ENCODE measurements at regions not wholly inside any gene's neighbourhood (a gene's known extent, or its start where the extent isn't known, plus 50 kb on each side); places are given as distances from the start of the nearest gene placed in this dataset.
"Not testable (repeated sequence)": the region's sequence is repeated elsewhere in the genome, so short reads cannot be mapped to it uniquely, and the experiment has no call there.

GRCh38 chr3:73827725-73828211 lies 203.0 kb upstream of the PDZRN3 start:
- TF ChIP-seq CTCF (conservative IDR thresholded peaks at IDR 0.05; ENCODE audit: low read length): no peak
- DNase-seq (ENCODE audit: low read depth): no peak
- no peak overlapping the region for H3K4me3 ChIP-seq (ENCODE audit: low read length)

GRCh38 chr3:73827204-73827603 lies 202.5 kb upstream of the PDZRN3 start:
- H3K4me3 ChIP-seq (ENCODE audit: low read length): no peak overlapping the region
- no peak for DNase-seq (ENCODE audit: low read depth)
- TF ChIP-seq CTCF (conservative IDR thresholded peaks at IDR 0.05; ENCODE audit: low read length): no peak

- not testable (repeated sequence) for H3K4me3 ChIP-seq (ENCODE audit: low read length); DNase-seq (ENCODE audit: low read depth)
Measured at GRCh38 chr3:73820896-73821295, 196.2 kb upstream of the PDZRN3 start.

GRCh38 chr3:73820431-73820830 lies 195.7 kb upstream of the PDZRN3 start:
- TF ChIP-seq CTCF (conservative IDR thresholded peaks at IDR 0.05; ENCODE audit: low read length): no peak
- DNase-seq (ENCODE audit: low read depth): no peak
- no peak overlapping the region for H3K4me3 ChIP-seq (ENCODE audit: low read length)

- TF ChIP-seq CTCF (conservative IDR thresholded peaks at IDR 0.05; ENCODE audit: low read length): no peak
- DNase-seq (ENCODE audit: low read depth): no peak
- no peak overlapping the region for H3K4me3 ChIP-seq (ENCODE audit: low read length)
Measured at GRCh38 chr3:73815966-73816365, 191.2 kb upstream of the PDZRN3 start.

- no peak for TF ChIP-seq CTCF (conservative IDR thresholded peaks at IDR 0.05; ENCODE audit: low read length)
- DNase-seq (ENCODE audit: low read depth): no peak
- no peak overlapping the region for H3K4me3 ChIP-seq (ENCODE audit: low read length)
Measured at GRCh38 chr3:73813692-73814292, 189.1 kb upstream of the PDZRN3 start.

- no peak for DNase-seq (ENCODE audit: low read depth)
- TF ChIP-seq CTCF (conservative IDR thresholded peaks at IDR 0.05; ENCODE audit: low read length): no peak
- no peak overlapping the region for H3K4me3 ChIP-seq (ENCODE audit: low read length)
Measured at GRCh38 chr3:73813291-73813690, 188.6 kb upstream of the PDZRN3 start.

GRCh38 chr3:73812054-73812453 lies 187.3 kb upstream of the PDZRN3 start:
- DNase-seq (ENCODE audit: low read depth): no peak
- TF ChIP-seq CTCF (conservative IDR thresholded peaks at IDR 0.05; ENCODE audit: low read length): no peak
- H3K4me3 ChIP-seq (ENCODE audit: low read length): no peak overlapping the region
